ENCODE measurements at regions not wholly inside any gene's neighbourhood (a gene's known extent, or its start where the extent isn't known, plus 50 kb on each side); places are given as distances from the start of the nearest gene placed in this dataset.

DNA sequence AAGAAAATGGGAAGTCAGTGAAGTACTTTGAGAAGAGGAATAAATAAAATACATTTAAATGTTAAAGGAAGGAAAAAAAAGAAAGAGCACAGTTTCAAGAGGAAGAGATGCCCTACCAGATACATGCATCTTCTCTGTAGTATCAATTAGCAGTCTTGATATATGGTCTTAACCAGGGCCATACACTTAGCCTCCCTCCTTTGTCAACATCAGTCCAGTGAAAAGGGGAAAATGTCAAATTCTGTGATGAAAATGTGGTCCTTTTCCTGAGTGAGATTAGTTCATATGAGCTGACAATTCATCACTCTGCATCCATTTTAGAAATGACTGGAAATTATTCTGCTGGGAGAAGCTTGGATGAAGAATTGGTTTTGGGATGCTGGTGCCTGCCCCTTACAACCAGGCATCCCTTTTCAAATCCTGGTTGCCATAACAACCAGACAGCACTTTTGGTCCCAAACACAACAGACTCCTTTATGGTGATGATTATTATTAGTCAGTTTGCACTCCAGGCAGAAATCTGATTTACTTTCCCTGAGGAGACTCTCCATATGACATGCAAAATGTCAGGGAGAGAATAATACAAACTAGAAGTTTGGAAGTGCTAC lies 933.6 kb upstream of the CDH8 start:
- Mint-ChIP-seq H3K4me3 (no peak overlapping the region), H3K36me3 (ENCODE audit: insufficient read depth in 2 of 2) (peaks cover 0 to 2% of the 10 kb centered on the region in 2 donors), H3K9me3 (peaks cover 3 to 11% of the 10 kb centered on the region in 2 donors), H3K27me3 (ENCODE audit: low read depth) (no peaks in the 10 kb centered on the region), H3K4me1 (ENCODE audit: low read depth) (no peaks in the 10 kb centered on the region), H3K27ac (no peak overlapping the region)
- ATAC-seq (replicated peaks in 1 of 2) (no peak), DNase-seq (no peak)

- Mint-ChIP-seq H3K27me3 (ENCODE audit: low read depth) (no peaks in the 10 kb centered on the region), H3K9me3 (peaks cover 3 to 5% of the 10 kb centered on the region in 2 donors), H3K27ac (no peak overlapping the region), H3K4me1 (ENCODE audit: low read depth) (no peaks in the 10 kb centered on the region), H3K4me3 (no peak overlapping the region), H3K36me3 (ENCODE audit: insufficient read depth in 2 of 2) (peaks cover 0 to 2% of the 10 kb centered on the region in 2 donors)
- DNase-seq (no peak), ATAC-seq (replicated peaks in 1 of 2) (no peak)
Observed at GRCh38 chr16:62967611-62968010, 931.4 kb upstream of the CDH8 start.

GRCh38 chr16:62967163-62967562 lies 930.9 kb upstream of the CDH8 start:
- Mint-ChIP-seq H3K4me1 (ENCODE audit: low read depth) (no peaks in the 10 kb centered on the region), H3K27ac (no peak overlapping the region), H3K36me3 (ENCODE audit: insufficient read depth in 2 of 2) (peaks cover 0 to 3% of the 10 kb centered on the region in 2 donors), H3K9me3 (peaks cover 2 to 4% of the 10 kb centered on the region in 2 donors), H3K4me3 (no peak overlapping the region), H3K27me3 (ENCODE audit: low read depth) (no peaks in the 10 kb centered on the region)
- ATAC-seq (replicated peaks in 1 of 2) (no peak), DNase-seq (no peak)

DNA sequence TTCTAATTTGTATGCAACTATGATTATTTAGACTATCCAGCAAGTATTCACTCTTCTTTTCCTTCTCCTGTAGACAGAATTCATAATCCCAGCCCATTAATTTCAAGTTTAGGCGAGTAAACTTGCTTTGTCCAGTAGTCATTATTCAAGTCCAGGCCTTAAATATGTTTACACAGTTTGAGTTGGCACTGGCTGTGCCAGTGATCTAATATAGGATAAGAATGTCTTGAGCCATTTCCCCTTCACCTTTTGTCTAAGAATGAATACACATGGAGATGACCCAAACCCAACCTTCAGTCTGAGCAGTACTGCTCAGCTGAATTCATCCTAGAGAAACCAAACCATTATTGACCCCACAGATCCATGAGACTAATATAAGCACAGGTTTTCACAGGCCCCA lies 930.4 kb upstream of the CDH8 start:
- no peak overlapping the region for H3K27ac Mint-ChIP-seq
- DNase-seq, result no peak
- H3K4me1 Mint-ChIP-seq (ENCODE audit: low read depth), result no peaks in the 10 kb centered on the region
- H3K4me3 Mint-ChIP-seq, result no peak overlapping the region
- no peak for ATAC-seq (replicated peaks in 1 of 2)
- peaks cover 6 to 8% of the 10 kb centered on the region in 2 donors for H3K9me3 Mint-ChIP-seq
- H3K27me3 Mint-ChIP-seq (ENCODE audit: low read depth), result no peaks in the 10 kb centered on the region
- H3K36me3 Mint-ChIP-seq (ENCODE audit: insufficient read depth in 2 of 2), result peaks cover 0 to 3% of the 10 kb centered on the region in 2 donors

DNA sequence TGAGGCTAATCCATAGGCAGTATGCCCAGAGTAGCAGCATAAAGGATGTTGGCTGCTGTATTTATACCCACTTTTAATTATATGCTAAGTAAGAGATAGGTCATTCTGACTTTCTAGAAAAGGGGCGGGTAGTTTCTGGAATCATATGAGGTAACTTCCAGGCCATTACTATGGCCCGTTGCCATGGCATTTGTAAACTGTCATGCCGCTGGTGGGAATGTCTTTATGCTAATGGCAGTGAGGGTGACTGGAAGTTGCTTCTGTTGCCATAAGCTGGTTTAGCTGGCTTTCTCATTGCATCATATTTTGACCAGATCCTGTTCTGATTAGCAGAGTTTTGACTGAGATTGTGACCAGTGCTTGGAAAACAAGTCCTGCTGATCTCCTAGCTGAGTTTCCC lies 929.6 kb upstream of the CDH8 start:
- H3K9me3 Mint-ChIP-seq, result peaks cover 4 to 8% of the 10 kb centered on the region in 2 donors
- ATAC-seq (replicated peaks in 1 of 2), result no peak
- H3K4me3 Mint-ChIP-seq, result no peak overlapping the region
- peaks cover 0 to 3% of the 10 kb centered on the region in 2 donors for H3K36me3 Mint-ChIP-seq (ENCODE audit: insufficient read depth in 2 of 2)
- no peak for DNase-seq
- no peaks in the 10 kb centered on the region for H3K4me1 Mint-ChIP-seq (ENCODE audit: low read depth)
- H3K27ac Mint-ChIP-seq, result no peak overlapping the region
- no peaks in the 10 kb centered on the region for H3K27me3 Mint-ChIP-seq (ENCODE audit: low read depth)

- Mint-ChIP-seq H3K4me3 (no peak overlapping the region), H3K36me3 (ENCODE audit: insufficient read depth in 2 of 2) (peaks cover 0 to 3% of the 10 kb centered on the region in 2 donors), H3K4me1 (ENCODE audit: low read depth) (no peaks in the 10 kb centered on the region), H3K27me3 (ENCODE audit: low read depth) (no peaks in the 10 kb centered on the region), H3K9me3 (peaks cover 8% of the 10 kb centered on the region in 2 donors), H3K27ac (no peak overlapping the region)
- DNase-seq (no peak), ATAC-seq (replicated peaks in 1 of 2) (no peak)
Observed at GRCh38 chr16:62963846-62964245, 927.6 kb upstream of the CDH8 start.

DNA sequence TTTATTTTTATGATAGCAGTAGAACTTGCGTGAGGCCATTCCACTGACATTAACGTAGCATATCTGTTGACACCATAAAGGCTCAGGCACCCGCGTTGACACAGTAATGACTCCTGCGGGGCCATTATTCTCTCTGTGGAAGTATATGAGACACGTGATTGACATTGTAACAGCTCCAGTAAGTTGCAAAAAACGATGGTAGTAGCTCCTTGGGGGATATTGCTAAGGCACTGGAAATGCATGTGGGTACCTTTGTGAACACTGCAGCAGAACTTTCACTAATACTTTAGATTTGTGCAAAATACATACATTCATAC lies 918.8 kb upstream of the CDH8 start:
- peaks cover 8 to 9% of the 10 kb centered on the region in 2 donors for H3K9me3 Mint-ChIP-seq
- H3K4me3 Mint-ChIP-seq, result no peak overlapping the region
- H3K4me1 Mint-ChIP-seq (ENCODE audit: low read depth), result no peaks in the 10 kb centered on the region
- DNase-seq, result no peak
- no peak for ATAC-seq (replicated peaks in 1 of 2)
- H3K36me3 Mint-ChIP-seq (ENCODE audit: insufficient read depth in 2 of 2), result no peaks in the 10 kb centered on the region
- no peaks in the 10 kb centered on the region for H3K27me3 Mint-ChIP-seq (ENCODE audit: low read depth)
- H3K27ac Mint-ChIP-seq, result no peak overlapping the region

DNA sequence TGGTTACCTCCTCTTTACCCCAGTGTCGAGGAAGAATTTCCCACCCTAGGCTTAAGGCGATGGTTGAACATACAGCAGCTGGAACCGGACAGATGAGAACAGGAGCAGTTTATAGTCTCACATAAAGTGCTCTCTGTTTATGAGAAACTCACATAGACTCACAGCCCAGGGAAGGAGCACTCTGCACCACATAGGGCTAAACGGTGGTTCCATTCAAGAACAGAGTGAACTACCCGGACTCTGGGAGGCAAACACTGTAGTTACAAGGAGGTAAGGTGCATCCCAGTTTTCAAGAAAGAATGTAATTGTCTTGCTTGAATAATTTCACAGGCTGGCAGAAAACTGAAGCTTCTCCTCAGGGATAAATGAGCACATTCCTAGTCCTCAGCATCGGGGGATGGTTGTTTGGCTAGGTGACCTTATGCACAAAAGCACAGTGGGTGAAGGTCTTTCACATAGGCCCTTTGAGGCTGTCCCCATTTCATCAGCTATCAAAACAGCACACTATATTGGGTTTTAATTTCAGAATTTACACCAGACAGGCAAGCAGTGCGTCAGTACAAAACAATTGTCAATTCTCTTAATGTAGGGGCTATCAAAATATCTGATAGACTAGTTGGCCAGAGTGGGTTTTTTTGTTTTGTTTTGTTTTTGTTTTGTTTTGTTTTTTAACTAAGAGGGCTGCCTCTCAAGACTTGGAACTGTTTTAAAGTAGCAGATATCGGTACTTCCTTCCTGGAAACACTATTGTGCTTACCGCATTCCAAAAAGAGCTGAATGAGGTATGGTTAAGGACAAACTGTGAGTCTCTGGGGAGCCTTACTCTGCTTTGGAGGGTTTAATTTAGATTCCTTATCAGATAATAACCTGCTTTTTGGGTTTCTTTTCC lies 918.1 kb upstream of the CDH8 start:
- no peak for ATAC-seq (replicated peaks in 1 of 2)
- Mint-ChIP-seq H3K4me3 (no peak overlapping the region), H3K27ac (no peak overlapping the region), H3K4me1 (ENCODE audit: low read depth) (no peaks in the 10 kb centered on the region), H3K27me3 (ENCODE audit: low read depth) (no peaks in the 10 kb centered on the region), H3K9me3 (peaks cover 6 to 9% of the 10 kb centered on the region in 2 donors), H3K36me3 (ENCODE audit: insufficient read depth in 2 of 2) (no peaks in the 10 kb centered on the region)
- DNase-seq, result no peak

- ATAC-seq (replicated peaks in 1 of 2) (no peak), DNase-seq (no peak)
- no peaks in the 10 kb centered on the region for H3K27me3 Mint-ChIP-seq (ENCODE audit: low read depth)
- no peaks in the 10 kb centered on the region for H3K4me1 Mint-ChIP-seq (ENCODE audit: low read depth)
- H3K9me3 Mint-ChIP-seq, result peaks cover 13 to 16% of the 10 kb centered on the region in 2 donors
- no peak overlapping the region for H3K4me3 Mint-ChIP-seq
- no peak overlapping the region for H3K27ac Mint-ChIP-seq
- H3K36me3 Mint-ChIP-seq (ENCODE audit: insufficient read depth in 2 of 2), result no peaks in the 10 kb centered on the region
Observed at GRCh38 chr16:62950351-62950750, 914.1 kb upstream of the CDH8 start.

- no peaks in the 10 kb centered on the region for H3K4me1 Mint-ChIP-seq (ENCODE audit: low read depth)
- H3K4me3 Mint-ChIP-seq, result no peak overlapping the region
- peaks cover 0 to 2% of the 10 kb centered on the region in 2 donors for H3K36me3 Mint-ChIP-seq (ENCODE audit: insufficient read depth in 2 of 2)
- no peak for ATAC-seq (replicated peaks in 1 of 2)
- no peak for DNase-seq
- H3K27ac Mint-ChIP-seq, result no peak overlapping the region
- no peaks in the 10 kb centered on the region for H3K27me3 Mint-ChIP-seq (ENCODE audit: low read depth)
- peaks cover 1 to 2% of the 10 kb centered on the region in 2 donors for H3K9me3 Mint-ChIP-seq
Observed at GRCh38 chr16:62940569-62940968, 904.3 kb upstream of the CDH8 start.

DNA sequence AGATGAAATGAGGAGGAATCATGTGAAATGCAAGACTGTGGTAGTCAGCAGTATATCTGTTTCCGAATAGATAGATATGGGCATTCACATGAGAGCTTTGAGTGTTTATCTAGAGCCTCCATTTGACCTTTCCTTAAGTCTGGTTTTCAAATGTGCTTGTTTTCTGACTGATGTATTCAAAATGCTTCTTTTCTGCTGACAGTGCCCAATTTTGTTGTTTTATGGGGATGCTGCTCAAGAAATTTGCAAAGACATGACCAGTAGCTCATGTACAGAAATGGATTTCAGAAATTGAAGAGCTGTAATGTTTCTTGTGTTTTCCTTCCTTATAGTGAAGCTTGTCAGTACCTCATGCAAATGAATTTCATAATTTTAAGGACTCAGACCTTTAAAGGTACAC lies 903.4 kb upstream of the CDH8 start:
- H3K4me1 Mint-ChIP-seq (ENCODE audit: low read depth), result no peaks in the 10 kb centered on the region
- ATAC-seq (replicated peaks in 1 of 2) (no peak), DNase-seq (no peak)
- H3K27me3 Mint-ChIP-seq (ENCODE audit: low read depth), result no peaks in the 10 kb centered on the region
- peaks cover 0 to 2% of the 10 kb centered on the region in 2 donors for H3K36me3 Mint-ChIP-seq (ENCODE audit: insufficient read depth in 2 of 2)
- no peak overlapping the region for H3K27ac Mint-ChIP-seq
- H3K9me3 Mint-ChIP-seq, result peaks cover 1 to 2% of the 10 kb centered on the region in 2 donors
- H3K4me3 Mint-ChIP-seq, result no peak overlapping the region

GRCh38 chr16:62933929-62934328 lies 897.7 kb upstream of the CDH8 start:
- no peak overlapping the region for H3K27ac Mint-ChIP-seq
- no peaks in the 10 kb centered on the region for H3K4me1 Mint-ChIP-seq (ENCODE audit: low read depth)
- H3K36me3 Mint-ChIP-seq (ENCODE audit: insufficient read depth in 2 of 2), result peaks cover under 1 to 3% of the 10 kb centered on the region in 2 donors
- DNase-seq, result no peak
- H3K9me3 Mint-ChIP-seq, result peaks cover 7 to 8% of the 10 kb centered on the region in 2 donors
- ATAC-seq (replicated peaks in 1 of 2), result no peak
- no peak overlapping the region for H3K4me3 Mint-ChIP-seq
- H3K27me3 Mint-ChIP-seq (ENCODE audit: low read depth), result no peaks in the 10 kb centered on the region

DNA sequence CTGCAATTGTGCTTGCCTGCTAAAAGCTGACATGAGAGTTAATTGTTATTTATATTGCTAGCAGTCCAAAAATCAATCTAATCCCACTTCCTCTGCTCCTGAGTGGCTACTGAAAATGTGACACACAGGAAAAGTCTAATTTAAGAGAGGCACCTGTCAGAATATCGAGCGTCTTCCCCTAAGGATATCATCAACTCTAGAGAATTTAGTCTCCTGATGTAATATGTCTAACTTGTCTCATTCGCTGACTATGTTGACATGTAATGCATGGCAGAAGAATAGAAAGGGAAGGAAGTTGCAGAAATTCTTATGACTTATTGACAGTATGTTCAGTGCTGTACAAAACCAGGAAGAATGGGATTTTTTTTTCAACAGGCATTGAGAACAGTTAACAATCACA lies 893.4 kb upstream of the CDH8 start:
- no peak overlapping the region for H3K4me3 Mint-ChIP-seq
- no peak overlapping the region for H3K27ac Mint-ChIP-seq
- DNase-seq, result no peak
- peaks cover 0 to 3% of the 10 kb centered on the region in 2 donors for H3K36me3 Mint-ChIP-seq (ENCODE audit: insufficient read depth in 2 of 2)
- H3K4me1 Mint-ChIP-seq (ENCODE audit: low read depth), result no peaks in the 10 kb centered on the region
- no peaks in the 10 kb centered on the region for H3K27me3 Mint-ChIP-seq (ENCODE audit: low read depth)
- no peak for ATAC-seq (replicated peaks in 1 of 2)
- H3K9me3 Mint-ChIP-seq, result peaks cover 11 to 13% of the 10 kb centered on the region in 2 donors
